ENCODE measurements at regions not wholly inside any gene's neighbourhood (a gene's known extent, or its start where the extent isn't known, plus 50 kb on each side); places are given as distances from the start of the nearest gene placed in this dataset.

GRCh38 chr16:85370881-85371651 is 242.1 kb upstream of the GSE1 start:
- no peaks in the 10 kb centered on the region for H3K36me3 ChIP-seq (ENCODE audit: control insufficient read depth, insufficient read depth, low read length)
- H3K27me3 ChIP-seq (replicated peaks; ENCODE audit: control insufficient read depth, insufficient read depth, low read length) = no peaks in the 10 kb centered on the region; the same call in none of the 2 replicates
- no peak overlapping the region for H3K4me3 ChIP-seq (replicated peaks; ENCODE audit: low read depth, low read length)
- DNase-seq (ENCODE audit: extremely low read depth, insufficient read length) = no peak
- no peak for TF ChIP-seq CTCF (IDR thresholded peaks at IDR 0.05; ENCODE audit: insufficient read depth, low read length, poor library complexity, severe bottlenecking)

GRCh38 chr16:85371948-85372347 is 241.2 kb upstream of the GSE1 start:
- H3K36me3 ChIP-seq (ENCODE audit: control insufficient read depth, insufficient read depth, low read length) = no peaks in the 10 kb centered on the region
- no peak for DNase-seq (ENCODE audit: extremely low read depth, insufficient read length)
- no peak overlapping the region for H3K4me3 ChIP-seq (replicated peaks; ENCODE audit: low read depth, low read length)
- H3K27me3 ChIP-seq (replicated peaks; ENCODE audit: control insufficient read depth, insufficient read depth, low read length) = no peaks in the 10 kb centered on the region; the same call in none of the 2 replicates
- no peak for TF ChIP-seq CTCF (IDR thresholded peaks at IDR 0.05; ENCODE audit: insufficient read depth, low read length, poor library complexity, severe bottlenecking)

GRCh38 chr16:85372627-85373372 is 240.3 kb upstream of the GSE1 start:
- Histone ChIP-seq H3K27me3 (replicated peaks; ENCODE audit: control insufficient read depth, insufficient read depth, low read length) (no peaks in the 10 kb centered on the region; the same call in none of the 2 replicates), H3K4me3 (replicated peaks; ENCODE audit: low read depth, low read length) (no peak overlapping the region), H3K36me3 (ENCODE audit: control insufficient read depth, insufficient read depth, low read length) (no peaks in the 10 kb centered on the region)
- no peak for DNase-seq (ENCODE audit: extremely low read depth, insufficient read length)
- no peak for TF ChIP-seq CTCF (IDR thresholded peaks at IDR 0.05; ENCODE audit: insufficient read depth, low read length, poor library complexity, severe bottlenecking)

GRCh38 chr16:85373741-85374570 is 239.2 kb upstream of the GSE1 start:
- H3K36me3 ChIP-seq (ENCODE audit: control insufficient read depth, insufficient read depth, low read length) = no peaks in the 10 kb centered on the region
- no peak for DNase-seq (ENCODE audit: extremely low read depth, insufficient read length)

GRCh38 chr16:85374571-85374872 is 238.6 kb upstream of the GSE1 start:
- no peaks in the 10 kb centered on the region; the same call in none of the 2 replicates for H3K27me3 ChIP-seq (replicated peaks; ENCODE audit: control insufficient read depth, insufficient read depth, low read length)
- DNase-seq (ENCODE audit: extremely low read depth, insufficient read length) = no peak
- H3K4me3 ChIP-seq (replicated peaks; ENCODE audit: low read depth, low read length) = no peak overlapping the region
- no peaks in the 10 kb centered on the region for H3K36me3 ChIP-seq (ENCODE audit: control insufficient read depth, insufficient read depth, low read length)
- TF ChIP-seq CTCF (IDR thresholded peaks at IDR 0.05; ENCODE audit: insufficient read depth, low read length, poor library complexity, severe bottlenecking) = no peak

More at GRCh38 chr16:85373741-85374570, 239.2 kb upstream of the GSE1 start:
- no peak overlapping the region for H3K4me3 ChIP-seq (replicated peaks; ENCODE audit: low read depth, low read length)
- no peaks in the 10 kb centered on the region; the same call in none of the 2 replicates for H3K27me3 ChIP-seq (replicated peaks; ENCODE audit: control insufficient read depth, insufficient read depth, low read length)
- TF ChIP-seq CTCF (IDR thresholded peaks at IDR 0.05; ENCODE audit: insufficient read depth, low read length, poor library complexity, severe bottlenecking) = no peak
